DOHH2 (cell line): ENCODE measurements at regions not wholly inside any gene's neighbourhood (a gene's known extent, or its start where the extent isn't known, plus 50 kb on each side); places are given as distances from the start of the nearest gene placed in this dataset.
"Not testable (repeated sequence)": the region's sequence is repeated elsewhere in the genome, so short reads cannot be mapped to it uniquely, and the experiment has no call there.

Experiments used
- H3F3A ChIP-seq: fragments of 200-600 bp; sonication (generic), shearing (Covaris generic); 2 replicates; pipeline ENCODE4 v1.6.0; 2016; ENCODE audit warnings: antibody characterized with exemption, mild to moderate bottlenecking; ENCODE audit not compliant: control insufficient read depth, insufficient read depth
- H3K27ac ChIP-seq: fragments of 200-600 bp; sonication (generic); 2 replicates; pipeline ENCODE4 v1.5.1; 2014; ENCODE audit warnings: low read depth, mild to moderate bottlenecking, low read length, moderate library complexity
- H3K27me3 ChIP-seq: fragments of 200-600 bp; sonication (generic); 2 replicates; pipeline ENCODE4 v1.6.1; 2014; ENCODE audit warnings: mild to moderate bottlenecking, low read length, mixed read lengths; ENCODE audit not compliant: control insufficient read depth
- H3K36me3 ChIP-seq: fragments of 200-600 bp; sonication (generic); 2 replicates; pipeline ENCODE4 v1.6.1; 2014; ENCODE audit warnings: mild to moderate bottlenecking, low read length, moderate library complexity, mixed read lengths; ENCODE audit not compliant: control insufficient read depth
- H3K4me1 ChIP-seq: fragments of 200-600 bp; sonication (generic); 2 replicates; pipeline ENCODE4 v1.6.1; 2014; ENCODE audit warnings: mild to moderate bottlenecking, low read length, mixed read lengths; ENCODE audit not compliant: control insufficient read depth
- H3K4me2 ChIP-seq: fragments of 200-600 bp; sonication (generic); 2 replicates; pipeline ENCODE4 v1.6.0; 2014; ENCODE audit warnings: mild to moderate bottlenecking, low read length, moderate library complexity
- H3K4me3 ChIP-seq: fragments of 200-600 bp; sonication (generic); 2 replicates; pipeline ENCODE4 v1.5.1; 2014; ENCODE audit warnings: mild to moderate bottlenecking, low read length, mixed read lengths
- H3K79me2 ChIP-seq: fragments of 200-600 bp; sonication (generic); 2 replicates; pipeline ENCODE4 v1.6.1; 2014; ENCODE audit warnings: mild to moderate bottlenecking, low read length, mixed read lengths; ENCODE audit not compliant: control insufficient read depth
- H3K9me2 ChIP-seq: fragments of 200-600 bp; sonication (generic); replicated peaks from 2 replicates; pipeline ENCODE4 v1.6.1; 2014; ENCODE audit warnings: mild to moderate bottlenecking, low read length, mixed read lengths; ENCODE audit not compliant: control insufficient read depth
- H3K9me3 ChIP-seq: fragments of 200-600 bp; sonication (generic); 2 replicates; pipeline ENCODE4 v1.6.1; 2014; ENCODE audit warnings: antibody characterized with exemption, low read length, mixed read lengths; ENCODE audit not compliant: control insufficient read depth, insufficient read depth
- H4K20me1 ChIP-seq: fragments of 200-600 bp; sonication (generic); 2 replicates; pipeline ENCODE4 v1.6.0; 2014; ENCODE audit warnings: low read depth, mild to moderate bottlenecking, antibody characterized with exemption, low read length, moderate library complexity; ENCODE audit not compliant: control insufficient read depth, insufficient read depth
- EZH2phosphoT487 ChIP-seq: fragments of 200-600 bp; sonication (generic); IDR thresholded peaks from 2 replicates; pipeline ENCODE4 v1.6.1; 2017; ENCODE audit warnings: borderline replicate concordance, mild to moderate bottlenecking, antibody characterized with exemption, low read length, moderate library complexity, mixed read lengths
- TF ChIP-seq, protein P1 (sequence below): fragments of 200-600 bp; sonication (generic); IDR thresholded peaks from one replicate; pipeline ENCODE4 v1.5.1; 2014; ENCODE audit warnings: antibody characterized with exemption, mild to moderate bottlenecking, low read depth, low read length; ENCODE audit not compliant: poor library complexity, severe bottlenecking

- TF ChIP-seq, protein P1, sequence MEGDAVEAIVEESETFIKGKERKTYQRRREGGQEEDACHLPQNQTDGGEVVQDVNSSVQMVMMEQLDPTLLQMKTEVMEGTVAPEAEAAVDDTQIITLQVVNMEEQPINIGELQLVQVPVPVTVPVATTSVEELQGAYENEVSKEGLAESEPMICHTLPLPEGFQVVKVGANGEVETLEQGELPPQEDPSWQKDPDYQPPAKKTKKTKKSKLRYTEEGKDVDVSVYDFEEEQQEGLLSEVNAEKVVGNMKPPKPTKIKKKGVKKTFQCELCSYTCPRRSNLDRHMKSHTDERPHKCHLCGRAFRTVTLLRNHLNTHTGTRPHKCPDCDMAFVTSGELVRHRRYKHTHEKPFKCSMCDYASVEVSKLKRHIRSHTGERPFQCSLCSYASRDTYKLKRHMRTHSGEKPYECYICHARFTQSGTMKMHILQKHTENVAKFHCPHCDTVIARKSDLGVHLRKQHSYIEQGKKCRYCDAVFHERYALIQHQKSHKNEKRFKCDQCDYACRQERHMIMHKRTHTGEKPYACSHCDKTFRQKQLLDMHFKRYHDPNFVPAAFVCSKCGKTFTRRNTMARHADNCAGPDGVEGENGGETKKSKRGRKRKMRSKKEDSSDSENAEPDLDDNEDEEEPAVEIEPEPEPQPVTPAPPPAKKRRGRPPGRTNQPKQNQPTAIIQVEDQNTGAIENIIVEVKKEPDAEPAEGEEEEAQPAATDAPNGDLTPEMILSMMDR, result no peak
- no peak for TF ChIP-seq EZH2phosphoT487
- H3K27me3 ChIP-seq, result no peaks in the 10 kb centered on the region
- H3F3A ChIP-seq, result no peaks in the 10 kb centered on the region
Observed at GRCh38 chr14:55915456-55915855, 202.8 kb upstream of the PELI2 start.

GRCh38 chr14:55919800-55920199 is 198.4 kb upstream of the PELI2 start:
- H3K9me2 ChIP-seq, H3F3A ChIP-seq, H3K79me2 ChIP-seq, H3K27ac ChIP-seq, H3K36me3 ChIP-seq, H3K4me3 ChIP-seq, H3K9me3 ChIP-seq, H3K4me1 ChIP-seq, H3K27me3 ChIP-seq, H3K4me2 ChIP-seq, H4K20me1 ChIP-seq: not testable (repeated sequence)

More at GRCh38 chr14:55915456-55915855, 202.8 kb upstream of the PELI2 start:
- Histone ChIP-seq H3K79me2 (no peaks in the 10 kb centered on the region), H3K9me3 (no peaks in the 10 kb centered on the region), H3K4me1 (no peaks in the 10 kb centered on the region), H3K27ac (no peak overlapping the region), H3K4me3 (no peak overlapping the region), H3K36me3 (no peaks in the 10 kb centered on the region), H3K4me2 (no peak overlapping the region), H3K9me2 (no peaks in the 10 kb centered on the region), H4K20me1 (no peaks in the 10 kb centered on the region)

DNA sequence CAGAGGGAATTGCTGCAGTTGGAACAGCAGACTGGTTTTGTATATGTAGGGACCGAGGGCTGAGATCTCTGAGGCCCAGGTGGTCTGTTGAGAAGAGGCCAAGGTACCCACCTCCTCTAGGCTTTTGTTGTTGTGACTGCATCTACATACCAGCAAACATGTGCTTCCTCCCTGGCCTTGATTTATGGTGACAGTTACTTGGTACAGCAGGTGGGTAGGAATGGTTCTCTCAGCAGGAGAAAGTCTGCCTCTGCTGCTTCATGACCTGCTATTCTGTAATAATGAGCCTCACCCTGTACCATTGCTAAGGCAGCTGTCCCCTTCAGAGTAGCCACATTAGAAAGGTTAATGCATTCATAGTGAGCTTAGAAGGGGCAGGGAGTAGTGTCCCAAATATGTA is 196.7 kb upstream of the PELI2 start:
- Histone ChIP-seq H3K36me3 (no peaks in the 10 kb centered on the region), H3K9me2 (no peaks in the 10 kb centered on the region), H3K27ac (no peak overlapping the region), H3K4me1 (no peaks in the 10 kb centered on the region), H4K20me1 (no peaks in the 10 kb centered on the region), H3K4me2 (no peak overlapping the region), H3F3A (no peaks in the 10 kb centered on the region), H3K27me3 (no peaks in the 10 kb centered on the region), H3K4me3 (no peak overlapping the region), H3K9me3 (no peaks in the 10 kb centered on the region), H3K79me2 (no peaks in the 10 kb centered on the region)
- TF ChIP-seq EZH2phosphoT487, result no peak
- TF ChIP-seq, protein P1, result no peak

DNA sequence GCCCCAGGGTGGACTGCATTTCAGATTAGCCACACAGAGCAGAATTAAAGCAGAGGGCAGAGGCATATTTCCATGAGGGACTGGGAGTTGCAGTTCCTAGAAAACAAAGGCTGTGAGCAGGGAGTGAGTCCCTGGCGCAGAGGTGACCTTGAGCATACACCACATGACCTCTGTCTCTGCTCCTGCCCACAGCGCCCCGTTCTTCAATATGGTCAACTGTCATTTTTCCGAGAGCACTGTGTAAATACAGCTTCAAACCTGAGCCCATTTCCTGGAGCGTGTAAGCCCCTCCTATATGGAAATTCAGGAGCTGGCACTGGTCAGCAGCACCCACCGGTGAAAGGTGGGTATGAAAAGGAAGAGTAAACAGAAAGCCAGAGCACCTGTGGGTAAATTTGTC is 192.2 kb upstream of the PELI2 start:
- H3F3A ChIP-seq, result no peaks in the 10 kb centered on the region
- no peak overlapping the region for H3K4me2 ChIP-seq
- TF ChIP-seq, protein P1, result no peak
- TF ChIP-seq EZH2phosphoT487, result no peak
- no peaks in the 10 kb centered on the region for H3K9me3 ChIP-seq
- no peak overlapping the region for H3K27ac ChIP-seq
- H3K4me1 ChIP-seq, result no peaks in the 10 kb centered on the region
- H3K27me3 ChIP-seq, result no peaks in the 10 kb centered on the region
- H3K4me3 ChIP-seq, result no peak overlapping the region
- no peaks in the 10 kb centered on the region for H3K36me3 ChIP-seq
- no peaks in the 10 kb centered on the region for H3K9me2 ChIP-seq
- H4K20me1 ChIP-seq, result no peaks in the 10 kb centered on the region
- H3K79me2 ChIP-seq, result no peaks in the 10 kb centered on the region
